GM13977 (cell line): ENCODE measurements at regions not wholly inside any gene's neighbourhood (a gene's known extent, or its start where the extent isn't known, plus 50 kb on each side); places are given as distances from the start of the nearest gene placed in this dataset.

Experiments used
- DNase-seq: peaks from one replicate; pipeline ENCODE4 v3.0.0; 2012; ENCODE audit warnings: low spot score
- in situ Hi-C: fragments of 300-500 bp; cut with MboI; formaldehyde crosslinking; loops from one replicate; pipeline ENCODE4 v1.12.0; 2022; ENCODE audit warnings: low sequenced_read_pairs, low pct_unique_long_range_greater_than_20kb, mixed read lengths, inconsistent platforms; ENCODE audit not compliant: unreplicated experiment
- TF ChIP-seq, protein P1 (sequence below): IDR thresholded peaks from 2 replicates; pipeline ENCODE4 v1.5.1; 2012; ENCODE audit warnings: mild to moderate bottlenecking, control low read depth; ENCODE audit not compliant: insufficient read depth; ENCODE audit errors: extremely low read depth, missing control alignments

DNA sequence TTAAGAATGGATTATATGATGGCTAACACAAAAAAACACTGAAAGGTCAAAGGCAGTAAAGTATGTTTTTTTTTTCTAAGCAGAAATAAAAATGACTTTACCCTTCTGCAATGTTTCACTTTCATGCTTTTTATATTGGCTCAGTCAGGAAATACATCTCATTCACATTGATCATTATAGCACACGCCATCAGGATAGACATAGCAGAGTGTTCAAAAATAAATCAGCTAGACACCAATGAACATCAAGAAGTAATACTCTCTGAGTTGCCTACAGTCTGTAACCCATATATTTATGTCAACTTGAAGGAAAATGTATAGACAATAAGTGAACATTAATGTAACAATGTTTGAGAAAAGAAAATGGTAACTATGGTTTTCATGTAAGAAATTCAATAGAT lies 535.2 kb upstream of the EPHA7 start:
- no peak for DNase-seq
- TF ChIP-seq, protein P1, sequence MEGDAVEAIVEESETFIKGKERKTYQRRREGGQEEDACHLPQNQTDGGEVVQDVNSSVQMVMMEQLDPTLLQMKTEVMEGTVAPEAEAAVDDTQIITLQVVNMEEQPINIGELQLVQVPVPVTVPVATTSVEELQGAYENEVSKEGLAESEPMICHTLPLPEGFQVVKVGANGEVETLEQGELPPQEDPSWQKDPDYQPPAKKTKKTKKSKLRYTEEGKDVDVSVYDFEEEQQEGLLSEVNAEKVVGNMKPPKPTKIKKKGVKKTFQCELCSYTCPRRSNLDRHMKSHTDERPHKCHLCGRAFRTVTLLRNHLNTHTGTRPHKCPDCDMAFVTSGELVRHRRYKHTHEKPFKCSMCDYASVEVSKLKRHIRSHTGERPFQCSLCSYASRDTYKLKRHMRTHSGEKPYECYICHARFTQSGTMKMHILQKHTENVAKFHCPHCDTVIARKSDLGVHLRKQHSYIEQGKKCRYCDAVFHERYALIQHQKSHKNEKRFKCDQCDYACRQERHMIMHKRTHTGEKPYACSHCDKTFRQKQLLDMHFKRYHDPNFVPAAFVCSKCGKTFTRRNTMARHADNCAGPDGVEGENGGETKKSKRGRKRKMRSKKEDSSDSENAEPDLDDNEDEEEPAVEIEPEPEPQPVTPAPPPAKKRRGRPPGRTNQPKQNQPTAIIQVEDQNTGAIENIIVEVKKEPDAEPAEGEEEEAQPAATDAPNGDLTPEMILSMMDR, result no peak
- in situ Hi-C loops, result no loop called here

DNA sequence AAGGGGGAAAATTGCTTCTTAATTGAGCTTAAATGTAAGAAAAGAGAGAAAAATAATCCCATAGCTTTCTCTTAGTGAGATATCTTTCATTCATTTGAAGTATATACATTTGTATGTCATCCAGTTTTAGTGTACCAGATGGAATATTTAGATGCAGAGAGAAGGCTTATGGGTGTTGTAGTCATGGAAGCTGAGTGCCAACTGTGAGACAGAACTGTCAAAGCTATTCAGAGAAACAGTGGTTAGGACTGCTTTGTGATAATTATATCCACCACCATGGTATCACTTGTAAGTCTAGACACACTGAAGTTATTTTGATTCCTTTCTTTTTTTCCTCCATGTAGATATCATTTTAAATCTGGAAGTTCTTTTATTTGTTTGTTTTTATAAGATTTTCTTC lies 524.3 kb upstream of the EPHA7 start:
- DNase-seq, result no peak
- TF ChIP-seq, protein P1, result no peak
- in situ Hi-C loops, result no loop called here

DNA sequence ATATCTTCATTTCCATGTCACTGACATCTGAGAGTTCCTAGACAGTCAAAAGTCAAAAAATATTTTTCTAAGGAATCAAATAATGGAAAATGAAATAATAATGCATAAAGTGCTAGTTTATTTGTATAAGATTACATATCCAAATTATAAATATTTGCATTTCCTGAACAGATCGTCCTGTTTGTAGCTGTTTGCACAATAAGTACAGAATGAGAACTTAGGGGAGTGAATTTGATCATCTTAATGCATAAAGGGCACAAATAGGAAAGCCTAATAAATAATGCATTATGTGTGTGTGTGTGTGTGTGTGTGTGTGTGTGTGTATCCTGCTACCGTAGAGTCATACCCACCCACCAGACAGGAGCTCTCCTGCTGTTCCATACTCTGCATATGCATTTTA lies 521.0 kb upstream of the EPHA7 start:
- TF ChIP-seq, protein P1, result no peak
- DNase-seq, result no peak
- in situ Hi-C loops, result no loop called here

DNA sequence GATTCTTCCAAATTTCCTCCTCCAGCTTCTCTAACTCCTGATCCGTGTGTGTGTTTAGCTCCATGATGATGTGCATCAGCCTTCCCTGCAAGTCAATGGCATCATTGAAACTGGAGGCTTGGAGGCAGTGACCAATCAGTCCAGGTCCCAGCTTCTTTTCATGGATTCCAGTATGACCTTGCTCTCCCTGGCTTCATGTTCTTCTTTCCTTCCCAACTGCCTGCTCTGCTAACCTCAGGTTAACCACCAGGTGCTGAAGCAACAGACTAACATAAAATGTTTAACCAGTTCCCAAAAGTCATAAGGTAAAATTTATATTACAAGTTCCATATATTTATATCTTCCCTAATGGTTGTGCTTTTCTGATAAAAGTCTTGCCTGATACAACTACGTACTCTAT lies 512.8 kb upstream of the EPHA7 start:
- in situ Hi-C loops, result no loop called here
- TF ChIP-seq, protein P1, result no peak
- DNase-seq, result no peak

DNA sequence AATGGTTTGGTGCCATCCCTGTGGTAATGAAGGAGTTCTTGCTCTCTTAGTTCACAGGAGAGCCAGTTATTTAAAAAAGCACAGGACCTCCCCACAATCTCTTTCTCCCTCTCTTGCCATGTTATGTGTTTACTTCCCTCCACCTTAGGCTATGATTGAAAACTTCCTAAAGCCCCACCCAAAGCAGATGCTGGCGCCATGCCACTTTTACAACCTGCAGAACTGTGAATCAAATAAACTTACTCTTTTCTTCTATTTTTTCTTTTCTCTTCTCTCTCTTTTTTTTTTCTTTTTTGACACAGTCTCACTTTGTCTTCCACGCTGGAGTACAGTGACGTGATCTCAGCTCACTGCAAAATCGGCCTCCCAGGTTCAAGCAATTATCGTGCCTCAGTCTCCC lies 508.4 kb upstream of the EPHA7 start:
- TF ChIP-seq, protein P1, result no peak
- no peak for DNase-seq
- in situ Hi-C loops, result no loop called here

DNA sequence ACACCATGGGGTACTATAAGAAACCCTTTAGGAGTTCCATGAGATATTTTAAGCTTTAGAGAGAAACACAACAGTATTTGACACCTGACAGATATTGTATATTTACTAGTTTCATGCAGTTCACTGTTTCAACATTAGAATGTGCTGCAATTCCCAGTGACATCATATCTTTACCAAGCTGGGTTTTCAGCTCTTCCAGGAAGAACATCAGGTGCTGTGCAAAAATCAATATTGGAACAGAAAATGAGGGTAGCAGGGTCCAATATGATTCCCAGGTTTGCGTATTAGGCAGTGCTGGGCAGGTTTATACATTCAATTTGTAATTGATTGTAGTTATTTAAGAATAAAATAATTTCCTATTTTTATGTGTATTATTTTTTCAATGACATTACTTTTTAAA lies 500.0 kb upstream of the EPHA7 start:
- in situ Hi-C loops, result no loop called here
- TF ChIP-seq, protein P1, result no peak

DNA sequence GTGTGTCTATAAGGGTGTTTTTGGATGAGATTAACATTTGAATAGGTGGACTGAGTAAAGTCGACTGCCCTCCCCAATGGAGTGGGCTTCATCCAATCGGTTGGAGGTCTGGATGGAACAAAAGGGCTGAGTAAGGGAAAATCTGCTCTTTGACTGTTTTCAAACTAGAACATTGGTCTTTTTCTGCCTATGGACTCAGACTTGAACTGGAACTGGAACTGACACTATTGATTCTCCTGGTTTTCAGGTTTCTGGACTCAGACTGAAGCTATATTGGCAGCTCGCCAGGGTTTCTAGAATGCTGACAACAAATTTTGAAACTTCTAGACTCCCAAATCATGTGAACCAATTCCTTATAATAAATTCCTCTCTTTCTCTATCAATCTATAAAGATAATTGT lies 498.9 kb upstream of the EPHA7 start:
- in situ Hi-C loops, result no loop called here
- DNase-seq, result no peak
- TF ChIP-seq, protein P1, result no peak

More for the DNA sequence above, 500.0 kb upstream of the EPHA7 start:
- DNase-seq, result no peak
